GM06990 (cell line): ENCODE measurements at regions not wholly inside any gene's neighbourhood (a gene's known extent, or its start where the extent isn't known, plus 50 kb on each side); places are given as distances from the start of the nearest gene placed in this dataset.

Experiments
- DNase-seq: peaks from one replicate; pipeline ENCODE4 v3.0.0-alpha.2; 2011; ENCODE audit not compliant: insufficient read length; ENCODE audit errors: extremely low read depth
- H3K27me3 ChIP-seq: replicated peaks from 2 replicates; pipeline ENCODE4 v1.6.0; 2011; ENCODE audit warnings: low read length; ENCODE audit not compliant: control insufficient read depth, insufficient read depth
- H3K36me3 ChIP-seq: 2 replicates; pipeline ENCODE4 v1.5.1; 2011; ENCODE audit warnings: low read length; ENCODE audit not compliant: control insufficient read depth, insufficient read depth
- H3K4me3 ChIP-seq: replicated peaks from 2 replicates; pipeline ENCODE4 v1.5.1; 2011; ENCODE audit warnings: low read depth, mild to moderate bottlenecking, control low read depth, low read length
- CTCF ChIP-seq: IDR thresholded peaks from 2 replicates; pipeline ENCODE4 v1.5.1; 2011; ENCODE audit warnings: low read length, control low read depth, mild to moderate bottlenecking, inconsistent platforms; ENCODE audit not compliant: insufficient read depth, poor library complexity, severe bottlenecking

GRCh38 chr20:39880890-39881289 lies 808.1 kb downstream of the MAFB start:
- Histone ChIP-seq H3K27me3 (no peaks in the 10 kb centered on the region), H3K4me3 (no peak overlapping the region), H3K36me3 (no peaks in the 10 kb centered on the region)
- TF ChIP-seq CTCF: peak; percentile 37
- no peak for DNase-seq

- Histone ChIP-seq H3K27me3 (no peaks in the 10 kb centered on the region), H3K4me3 (no peak overlapping the region), H3K36me3 (no peaks in the 10 kb centered on the region)
- no peak for DNase-seq
- TF ChIP-seq CTCF: no peak
Observed at GRCh38 chr20:39879296-39879695, 809.7 kb downstream of the MAFB start.

- no peak for TF ChIP-seq CTCF
- DNase-seq: no peak
- Histone ChIP-seq H3K27me3 (no peaks in the 10 kb centered on the region), H3K4me3 (no peak overlapping the region), H3K36me3 (no peaks in the 10 kb centered on the region)
Observed at GRCh38 chr20:39878809-39879208, 810.2 kb downstream of the MAFB start.

GRCh38 chr20:39878320-39878719 lies 810.7 kb downstream of the MAFB start:
- H3K36me3 ChIP-seq: no peaks in the 10 kb centered on the region
- DNase-seq: no peak
- no peak overlapping the region for H3K4me3 ChIP-seq
- no peak for TF ChIP-seq CTCF
- H3K27me3 ChIP-seq: no peaks in the 10 kb centered on the region

- TF ChIP-seq CTCF: no peak
- Histone ChIP-seq H3K36me3 (no peaks in the 10 kb centered on the region), H3K4me3 (no peak overlapping the region), H3K27me3 (no peaks in the 10 kb centered on the region)
- no peak for DNase-seq
Observed at GRCh38 chr20:39877788-39878187, 811.2 kb downstream of the MAFB start.

- no peak overlapping the region for H3K4me3 ChIP-seq
- no peak for TF ChIP-seq CTCF
- no peaks in the 10 kb centered on the region for H3K27me3 ChIP-seq
- no peak for DNase-seq
- no peaks in the 10 kb centered on the region for H3K36me3 ChIP-seq
Observed at GRCh38 chr20:39876976-39877635, 811.9 kb downstream of the MAFB start.
